Activated T-cell treated with anti-CD3 and anti-CD28 coated beads, Interleukin-2, amount 50 U/mL, for 48 hours (primary cell): ENCODE measurements at regions not wholly inside any gene's neighbourhood (a gene's known extent, or its start where the extent isn't known, plus 50 kb on each side); places are given as distances from the start of the nearest gene placed in this dataset.
"Not testable (repeated sequence)": the region's sequence is repeated elsewhere in the genome, so short reads cannot be mapped to it uniquely, and the experiment has no call there.

ENCODE experiments used
- DNase-seq, 2 experiments: peaks; one replicate each; pipeline ENCODE4 v3.0.0-alpha.2; 2020

- no peak for DNase-seq
Measured at GRCh38 chr12:5328669-5329517, 103.0 kb upstream of the NTF3 start.

DNA sequence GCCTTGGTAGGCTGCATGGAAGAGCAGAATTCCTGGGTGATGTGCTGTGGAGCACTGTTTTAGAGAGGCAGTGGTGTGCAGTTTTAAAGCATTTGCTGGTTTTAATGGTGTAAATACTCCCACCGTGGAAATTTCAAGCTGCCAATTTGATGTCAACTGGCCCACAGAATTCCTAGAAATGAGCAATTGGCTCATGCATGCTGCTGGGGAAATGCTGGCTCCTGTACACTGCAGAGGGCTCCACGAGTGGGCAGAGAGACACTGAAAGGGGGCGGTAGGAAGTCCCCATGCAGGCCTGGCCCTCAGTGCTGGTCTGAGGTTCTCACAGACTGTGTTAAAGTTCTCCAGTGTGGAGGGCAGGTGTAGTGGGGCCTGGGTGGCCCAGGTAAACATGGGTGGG lies 99.4 kb upstream of the NTF3 start:
- DNase-seq = no peak

DNA sequence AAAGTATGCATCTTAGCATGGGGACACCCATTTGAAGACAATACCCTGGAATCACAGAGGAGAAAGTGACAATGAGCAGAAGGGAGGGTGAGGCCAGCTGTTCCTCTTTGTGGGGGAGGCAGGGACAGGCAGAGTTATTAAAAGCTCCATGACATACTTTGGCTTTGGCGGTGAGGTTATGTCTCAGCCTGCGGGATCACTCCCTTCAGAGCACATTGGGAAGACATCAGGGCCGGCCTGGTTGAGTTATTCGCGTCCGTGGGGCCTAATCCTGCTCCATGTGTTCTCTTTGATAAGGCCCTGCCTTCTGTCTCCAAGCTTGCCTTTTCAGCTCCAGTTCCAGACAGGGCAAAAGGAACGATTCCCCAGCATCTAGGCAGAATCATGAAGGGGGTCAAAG lies 98.8 kb upstream of the NTF3 start:
- DNase-seq = no peak

- no peak for DNase-seq
Measured at GRCh38 chr12:5335069-5335468, 96.8 kb upstream of the NTF3 start.

- DNase-seq = not testable (repeated sequence)
Measured at GRCh38 chr12:5341086-5341485, 90.8 kb upstream of the NTF3 start.

DNA sequence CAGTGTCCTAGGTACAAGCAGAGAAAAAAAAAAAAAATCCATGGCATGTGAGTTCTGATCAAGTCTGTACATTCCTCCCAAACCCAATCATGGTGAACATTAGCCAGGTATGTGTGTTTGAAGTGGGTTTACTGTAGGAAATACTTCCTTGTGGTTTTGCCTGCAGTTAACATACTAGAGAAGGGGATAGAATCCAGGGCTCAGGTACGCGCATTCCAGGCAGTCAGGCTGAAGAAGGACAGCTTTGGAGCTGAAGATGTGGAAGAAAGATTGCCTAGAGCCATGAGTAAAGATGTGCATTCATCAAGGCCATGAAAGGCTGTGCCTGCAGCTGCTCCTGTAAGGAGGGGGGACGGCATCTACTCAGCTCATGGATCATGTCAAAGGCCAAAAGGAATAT lies 88.2 kb upstream of the NTF3 start:
- DNase-seq = no peak

GRCh38 chr12:5344131-5344530 lies 87.8 kb upstream of the NTF3 start:
- DNase-seq = no peak

GRCh38 chr12:5345534-5345933 lies 86.4 kb upstream of the NTF3 start:
- DNase-seq = no peak

- DNase-seq = no peak
Measured at GRCh38 chr12:5348057-5348456, 83.9 kb upstream of the NTF3 start.

DNA sequence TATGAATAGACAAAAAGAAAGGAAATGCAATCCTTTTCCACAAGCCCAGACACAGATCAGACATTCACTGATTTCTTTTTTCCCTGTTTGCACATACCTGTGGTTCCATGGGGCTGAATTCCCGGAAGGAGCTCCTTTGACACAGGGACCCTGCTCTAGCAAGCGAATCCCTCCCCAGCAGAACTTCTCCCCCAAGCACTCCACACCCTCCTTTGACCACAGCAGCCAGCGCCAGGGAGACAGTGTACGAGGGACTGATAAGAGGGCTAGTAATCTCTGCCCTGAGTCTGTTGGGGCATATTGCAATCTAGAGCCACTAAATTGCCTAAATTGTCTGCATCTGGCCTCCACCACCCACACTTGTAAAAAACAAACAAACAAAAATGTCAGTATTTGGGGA lies 83.4 kb upstream of the NTF3 start:
- DNase-seq = no peak

DNA sequence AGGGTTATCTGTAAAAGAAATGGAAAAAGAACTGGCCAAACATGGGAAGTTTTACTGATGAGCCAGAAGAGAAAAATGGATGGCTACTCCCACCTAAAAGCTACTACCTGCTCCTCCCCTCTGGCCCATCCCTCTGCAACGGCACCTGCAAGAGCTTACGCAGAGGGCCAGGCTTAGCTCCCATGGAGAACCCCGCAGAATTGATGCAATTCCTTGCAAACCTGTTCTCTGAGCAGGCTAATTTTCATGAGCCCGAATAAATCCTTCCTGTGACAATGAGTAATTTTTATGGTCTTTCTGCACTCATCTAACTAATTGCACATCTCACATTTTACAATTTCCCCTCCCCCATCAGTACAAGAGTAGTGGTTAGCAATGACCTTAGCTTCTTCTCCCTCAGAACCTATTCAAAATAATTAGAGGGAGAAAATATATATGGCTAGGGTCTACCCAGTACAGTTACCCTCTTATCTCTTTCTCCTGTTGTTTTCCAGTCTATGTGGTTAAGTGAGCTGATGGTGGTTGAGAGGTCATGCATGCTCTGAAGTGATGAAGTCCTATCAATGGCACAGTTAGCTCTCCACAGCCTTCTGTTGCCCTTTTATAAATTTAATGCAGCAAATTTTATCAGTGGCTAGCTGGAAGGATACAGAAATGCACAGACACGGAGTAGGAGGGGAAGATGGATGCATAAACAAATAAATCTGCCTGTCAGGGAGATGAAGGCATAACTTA lies 67.7 kb upstream of the NTF3 start:
- DNase-seq = no peak

DNA sequence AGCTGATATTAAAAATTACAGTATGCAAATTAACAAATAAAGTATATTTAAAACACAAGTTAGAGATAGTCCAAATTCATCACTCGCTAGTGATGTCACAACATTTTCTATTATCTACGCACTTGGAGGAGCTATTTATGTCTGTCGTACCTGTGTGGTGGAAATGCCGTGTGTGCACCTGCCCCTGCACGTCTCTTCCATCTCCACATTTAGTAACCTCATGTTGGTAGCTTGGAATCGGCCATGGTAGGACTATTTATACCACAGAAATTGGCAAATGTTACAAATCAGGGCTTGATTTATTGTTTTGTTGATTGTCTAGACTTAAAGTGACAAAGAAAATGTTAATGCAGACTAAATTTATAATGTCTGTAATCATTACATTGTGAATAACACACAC lies 62.6 kb upstream of the NTF3 start:
- no peak for DNase-seq

- DNase-seq = no peak
Measured at GRCh38 chr12:5371631-5372030, 60.3 kb upstream of the NTF3 start.

- no peak for DNase-seq
Measured at GRCh38 chr12:5374713-5375112, 57.2 kb upstream of the NTF3 start.

GRCh38 chr12:5375547-5376295 lies 56.2 kb upstream of the NTF3 start:
- no peak for DNase-seq

GRCh38 chr12:5376591-5377207 lies 55.2 kb upstream of the NTF3 start:
- DNase-seq = no peak

DNA sequence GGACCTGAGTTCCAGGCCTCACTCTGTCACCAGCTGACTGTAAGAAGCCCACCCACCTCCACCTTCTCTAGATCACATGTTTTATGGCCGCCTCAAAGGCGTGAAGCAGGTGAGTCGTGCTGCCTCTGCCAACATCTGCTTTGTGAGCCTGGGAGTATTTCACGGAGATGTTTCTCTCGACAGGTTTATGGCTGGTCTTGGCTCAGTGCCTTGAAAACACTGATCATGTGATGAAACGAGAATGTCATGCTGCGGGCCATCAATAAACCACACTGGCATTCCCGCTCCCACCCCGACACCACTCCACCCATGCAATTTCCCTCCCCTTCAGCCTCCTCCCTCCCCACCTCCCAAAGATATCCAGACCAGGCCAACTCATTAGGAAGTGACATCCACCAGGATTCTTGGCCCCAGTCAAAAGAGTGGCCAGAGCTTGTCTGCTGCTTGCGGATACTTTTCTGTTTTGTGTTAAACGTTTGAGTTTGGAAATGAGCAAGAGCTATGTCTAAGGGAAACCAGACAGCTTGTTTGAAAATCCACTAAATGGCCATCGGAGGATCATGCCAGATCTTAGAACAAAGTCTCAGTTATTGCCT lies 53.8 kb upstream of the NTF3 start:
- no peak for DNase-seq

- DNase-seq = no peak
Measured at GRCh38 chr12:5379749-5380496, 52.0 kb upstream of the NTF3 start.
